Kidney capillary endothelial cell (primary cell): ENCODE measurements at regions not wholly inside any gene's neighbourhood (a gene's known extent, or its start where the extent isn't known, plus 50 kb on each side); places are given as distances from the start of the nearest gene placed in this dataset.

Source experiments
- DNase-seq: peaks from one replicate; pipeline ENCODE4 v3.0.0-alpha.2; 2018; ENCODE audit warnings: low spot score

- no peak for DNase-seq
Observed at GRCh38 chr12:28826766-28827165, 322.3 kb upstream of the FAR2 start.

GRCh38 chr12:28827861-28828260 is 321.2 kb upstream of the FAR2 start:
- no peak for DNase-seq

- DNase-seq, result no peak
Observed at GRCh38 chr12:28828318-28828717, 320.8 kb upstream of the FAR2 start.

- no peak for DNase-seq
Observed at GRCh38 chr12:28830491-28830890, 318.6 kb upstream of the FAR2 start.

GRCh38 chr12:28844718-28845117 is 304.4 kb upstream of the FAR2 start:
- DNase-seq, result no peak

- no peak for DNase-seq
Observed at GRCh38 chr12:28851781-28852180, 297.3 kb upstream of the FAR2 start.

- no peak for DNase-seq
Observed at GRCh38 chr12:28855761-28856310, 293.2 kb upstream of the FAR2 start.

- DNase-seq, result no peak
Observed at GRCh38 chr12:28857369-28857768, 291.7 kb upstream of the FAR2 start.

GRCh38 chr12:28859551-28859950 is 289.5 kb upstream of the FAR2 start:
- no peak for DNase-seq

GRCh38 chr12:28865776-28866175 is 283.3 kb upstream of the FAR2 start:
- DNase-seq, result no peak

GRCh38 chr12:28866296-28866695 is 282.8 kb upstream of the FAR2 start:
- no peak for DNase-seq

- DNase-seq, result no peak
Observed at GRCh38 chr12:28866715-28867503, 282.2 kb upstream of the FAR2 start.

- DNase-seq, result no peak
Observed at GRCh38 chr12:28868414-28868813, 280.7 kb upstream of the FAR2 start.

GRCh38 chr12:28869197-28869596 is 279.9 kb upstream of the FAR2 start:
- DNase-seq, result no peak

GRCh38 chr12:28870839-28871440 is 278.1 kb upstream of the FAR2 start:
- DNase-seq, result peak; percentile 4

GRCh38 chr12:28872654-28873268 is 276.3 kb upstream of the FAR2 start:
- peak; percentile 61 for DNase-seq

GRCh38 chr12:28874758-28875157 is 274.3 kb upstream of the FAR2 start:
- DNase-seq, result no peak

GRCh38 chr12:28876196-28876798 is 272.8 kb upstream of the FAR2 start:
- no peak for DNase-seq

GRCh38 chr12:28877854-28878253 is 271.2 kb upstream of the FAR2 start:
- DNase-seq, result no peak

- DNase-seq, result no peak
Observed at GRCh38 chr12:28878629-28879028, 270.4 kb upstream of the FAR2 start.

GRCh38 chr12:28879379-28879778 is 269.7 kb upstream of the FAR2 start:
- no peak for DNase-seq

- no peak for DNase-seq
Observed at GRCh38 chr12:28882444-28882843, 266.6 kb upstream of the FAR2 start.
